ENCODE measurements at regions not wholly inside any gene's neighbourhood (a gene's known extent, or its start where the extent isn't known, plus 50 kb on each side); places are given as distances from the start of the nearest gene placed in this dataset.

GRCh38 chr7:16044645-16045044 lies 358.2 kb upstream of the MEOX2 start:
- intact Hi-C loops (cut with DNase I), result no loop called here
- no peaks in the 10 kb centered on the region for H3K36me3 ChIP-seq
- no peaks in the 10 kb centered on the region for H3K4me1 ChIP-seq
- no peak for TF ChIP-seq POLR2AphosphoS5 (IDR thresholded peaks at IDR 0.05; ENCODE audit: insufficient read depth in 1 of 2, low read depth in 1 of 2)
- TF ChIP-seq CTCF (IDR thresholded peaks at IDR 0.05), result no peak
- TF ChIP-seq POLR2A (IDR thresholded peaks at IDR 0.05), result no peak
- no peaks in the 10 kb centered on the region for H3K27me3 ChIP-seq
- DNase-seq (ENCODE audit: extremely low spot score in 2 of 2), result no peak
- no peak overlapping the region for H3K4me3 ChIP-seq
- H3K9me3 ChIP-seq, result no peaks in the 10 kb centered on the region
- no peak overlapping the region for H3K27ac ChIP-seq

DNA sequence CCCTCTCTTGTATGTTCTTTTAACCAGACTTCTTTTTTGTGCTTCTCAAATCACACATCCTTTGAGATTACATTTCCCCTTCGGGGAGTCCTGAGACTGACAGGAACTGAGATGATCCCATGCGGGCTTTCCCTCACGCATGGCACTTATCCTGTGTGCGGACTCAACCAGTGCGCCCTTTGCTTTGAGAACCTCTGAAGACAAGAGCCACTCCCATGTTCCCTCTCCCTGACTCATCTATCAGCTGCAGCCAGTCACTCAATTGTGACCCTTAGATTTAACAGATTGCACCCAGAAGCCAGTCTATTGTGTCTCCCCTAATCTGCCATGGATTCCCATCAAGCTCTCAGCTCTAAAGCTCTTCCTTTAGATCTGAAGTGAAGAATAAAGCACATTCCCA lies 353.9 kb upstream of the MEOX2 start:
- TF ChIP-seq POLR2AphosphoS5 (IDR thresholded peaks at IDR 0.05; ENCODE audit: insufficient read depth in 1 of 2, low read depth in 1 of 2) (no peak), CTCF (IDR thresholded peaks at IDR 0.05) (no peak), POLR2A (IDR thresholded peaks at IDR 0.05) (no peak)
- H3K27me3 ChIP-seq, result no peaks in the 10 kb centered on the region

DNA sequence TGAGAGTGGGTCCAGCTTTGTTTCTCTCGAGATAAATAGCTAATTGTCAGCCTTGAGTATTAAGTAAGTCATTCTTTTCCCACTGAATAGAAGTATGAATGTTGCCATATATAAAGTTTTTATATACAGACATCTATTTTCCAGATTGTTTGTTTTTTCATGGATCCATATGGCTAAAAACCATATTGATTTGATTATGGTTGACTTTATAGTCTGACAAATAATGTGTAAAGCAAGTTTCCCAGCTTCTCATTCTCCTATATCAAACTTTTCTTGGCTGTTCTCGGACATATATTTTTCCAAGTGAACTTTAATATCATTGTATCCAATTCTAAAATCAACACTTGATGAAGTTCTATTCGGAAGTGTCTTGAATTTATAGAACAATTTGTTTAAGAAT lies 352.4 kb upstream of the MEOX2 start:
- Histone ChIP-seq H3K36me3 (no peaks in the 10 kb centered on the region), H3K4me3 (no peak overlapping the region), H3K9me3 (no peaks in the 10 kb centered on the region), H3K27ac (no peak overlapping the region), H3K27me3 (no peaks in the 10 kb centered on the region), H3K4me1 (no peaks in the 10 kb centered on the region)
- no peak for DNase-seq (ENCODE audit: extremely low spot score in 2 of 2)
- TF ChIP-seq CTCF (IDR thresholded peaks at IDR 0.05) (no peak), POLR2AphosphoS5 (IDR thresholded peaks at IDR 0.05; ENCODE audit: insufficient read depth in 1 of 2, low read depth in 1 of 2) (no peak), POLR2A (IDR thresholded peaks at IDR 0.05) (no peak)
- intact Hi-C loops (cut with DNase I), result no loop called here

More for the DNA sequence above, 353.9 kb upstream of the MEOX2 start:
- H3K36me3 ChIP-seq, result no peaks in the 10 kb centered on the region
- H3K9me3 ChIP-seq, result no peaks in the 10 kb centered on the region
- no peak for DNase-seq (ENCODE audit: extremely low spot score in 2 of 2)
- intact Hi-C loops (cut with DNase I), result no loop called here
- H3K27ac ChIP-seq, result no peak overlapping the region
- no peaks in the 10 kb centered on the region for H3K4me1 ChIP-seq
- no peak overlapping the region for H3K4me3 ChIP-seq

DNA sequence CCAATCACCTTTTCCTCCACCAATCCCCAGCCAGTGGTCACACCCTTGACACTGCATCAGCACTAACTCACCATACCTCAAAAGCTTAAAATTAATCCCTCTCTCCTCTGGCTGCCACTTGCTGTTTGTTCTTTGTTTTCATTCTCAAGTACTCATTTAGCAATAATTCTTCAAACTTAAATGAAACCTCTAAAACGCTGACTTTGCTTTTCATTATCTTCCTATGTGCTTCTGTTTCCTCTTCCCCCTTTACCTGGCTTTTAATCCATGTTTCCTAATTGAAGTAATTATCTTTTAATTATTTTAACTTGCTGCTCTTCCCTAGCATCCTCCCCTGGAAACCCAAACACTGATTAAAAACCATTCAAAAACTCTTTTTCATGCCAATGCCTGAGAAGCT lies 348.9 kb upstream of the MEOX2 start:
- Histone ChIP-seq H3K9me3 (no peaks in the 10 kb centered on the region), H3K36me3 (no peaks in the 10 kb centered on the region), H3K4me1 (no peaks in the 10 kb centered on the region), H3K27ac (no peak overlapping the region), H3K4me3 (no peak overlapping the region), H3K27me3 (no peaks in the 10 kb centered on the region)
- no peak for DNase-seq (ENCODE audit: extremely low spot score in 2 of 2)
- intact Hi-C loops (cut with DNase I), result no loop called here
- no peak for TF ChIP-seq CTCF (IDR thresholded peaks at IDR 0.05)
- TF ChIP-seq POLR2AphosphoS5 (IDR thresholded peaks at IDR 0.05; ENCODE audit: insufficient read depth in 1 of 2, low read depth in 1 of 2), result no peak

DNA sequence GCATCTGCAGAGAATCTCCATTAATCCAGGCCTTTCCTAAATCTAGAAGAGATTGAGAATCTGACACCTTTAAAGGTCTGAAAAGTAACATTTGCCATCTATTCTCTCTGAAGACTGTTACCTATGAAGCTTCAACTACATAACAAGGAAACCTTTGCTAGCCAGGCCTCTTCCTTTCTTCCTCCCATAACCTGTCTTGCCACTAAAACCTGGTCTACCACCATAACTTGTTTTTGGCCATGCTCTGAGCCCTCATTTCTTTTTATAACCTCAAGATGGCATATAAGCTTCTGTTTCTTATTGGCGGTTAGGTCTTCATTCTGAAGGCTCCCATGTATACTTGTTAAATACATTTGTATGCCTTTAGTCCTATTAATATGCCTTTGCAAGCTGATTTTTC lies 348.4 kb upstream of the MEOX2 start:
- Histone ChIP-seq H3K4me1 (no peaks in the 10 kb centered on the region), H3K9me3 (no peaks in the 10 kb centered on the region), H3K27ac (no peak overlapping the region), H3K4me3 (no peak overlapping the region), H3K36me3 (no peaks in the 10 kb centered on the region), H3K27me3 (no peaks in the 10 kb centered on the region)
- TF ChIP-seq POLR2A (IDR thresholded peaks at IDR 0.05), result no peak
- no peak for TF ChIP-seq POLR2AphosphoS5 (IDR thresholded peaks at IDR 0.05; ENCODE audit: insufficient read depth in 1 of 2, low read depth in 1 of 2)
- TF ChIP-seq CTCF (IDR thresholded peaks at IDR 0.05), result no peak
- intact Hi-C loops (cut with DNase I), result no loop called here
- DNase-seq (ENCODE audit: extremely low spot score in 2 of 2), result no peak

Data from vagina (tissue), 2 donors.